ENCODE measurements at regions not wholly inside any gene's neighbourhood (a gene's known extent, or its start where the extent isn't known, plus 50 kb on each side); places are given as distances from the start of the nearest gene placed in this dataset.

DNA sequence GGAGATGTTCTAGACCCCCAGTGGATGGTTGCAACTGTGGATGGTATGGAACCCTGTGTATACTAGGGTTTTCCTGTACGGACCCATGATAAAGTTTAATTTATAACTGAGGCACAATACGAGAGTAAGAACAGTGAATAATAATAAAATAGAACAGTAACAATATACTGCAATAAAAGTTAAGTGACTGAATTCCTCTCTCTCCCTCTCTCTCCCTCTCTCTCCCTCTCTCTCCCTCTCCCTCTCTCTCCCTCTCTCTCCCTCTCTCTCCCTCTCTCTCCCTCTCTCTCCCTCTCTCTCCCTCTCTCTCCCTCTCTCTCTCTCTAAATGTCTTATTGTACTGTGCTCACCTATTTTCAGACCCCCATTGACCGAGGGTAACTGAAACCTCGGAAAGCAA lies 291.0 kb downstream of the IRF8 start:
- TF ChIP-seq, protein P1, sequence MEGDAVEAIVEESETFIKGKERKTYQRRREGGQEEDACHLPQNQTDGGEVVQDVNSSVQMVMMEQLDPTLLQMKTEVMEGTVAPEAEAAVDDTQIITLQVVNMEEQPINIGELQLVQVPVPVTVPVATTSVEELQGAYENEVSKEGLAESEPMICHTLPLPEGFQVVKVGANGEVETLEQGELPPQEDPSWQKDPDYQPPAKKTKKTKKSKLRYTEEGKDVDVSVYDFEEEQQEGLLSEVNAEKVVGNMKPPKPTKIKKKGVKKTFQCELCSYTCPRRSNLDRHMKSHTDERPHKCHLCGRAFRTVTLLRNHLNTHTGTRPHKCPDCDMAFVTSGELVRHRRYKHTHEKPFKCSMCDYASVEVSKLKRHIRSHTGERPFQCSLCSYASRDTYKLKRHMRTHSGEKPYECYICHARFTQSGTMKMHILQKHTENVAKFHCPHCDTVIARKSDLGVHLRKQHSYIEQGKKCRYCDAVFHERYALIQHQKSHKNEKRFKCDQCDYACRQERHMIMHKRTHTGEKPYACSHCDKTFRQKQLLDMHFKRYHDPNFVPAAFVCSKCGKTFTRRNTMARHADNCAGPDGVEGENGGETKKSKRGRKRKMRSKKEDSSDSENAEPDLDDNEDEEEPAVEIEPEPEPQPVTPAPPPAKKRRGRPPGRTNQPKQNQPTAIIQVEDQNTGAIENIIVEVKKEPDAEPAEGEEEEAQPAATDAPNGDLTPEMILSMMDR (IDR thresholded peaks at IDR 0.05; ENCODE audit: low read length) = no peak
- no peak for TF ChIP-seq EZH2phosphoT487 (IDR thresholded peaks at IDR 0.05; ENCODE audit: low read length)
